HepG2 (cell line): ENCODE measurements at regions not wholly inside any gene's neighbourhood (a gene's known extent, or its start where the extent isn't known, plus 50 kb on each side); places are given as distances from the start of the nearest gene placed in this dataset.

Source experiments
- ARID2 ChIP-seq: sonication (generic); formaldehyde crosslinking; IDR thresholded peaks from 2 replicates; pipeline ENCODE4 v1.8.1; 2022; ENCODE audit warnings: mild to moderate bottlenecking, missing genetic modification reagents, borderline replicate concordance
- ARNTL ChIP-seq: sonication (generic); formaldehyde crosslinking; IDR thresholded peaks from 2 replicates; pipeline ENCODE4 v1.4.0; 2020; ENCODE audit warnings: mild to moderate bottlenecking, missing genetic modification reagents
- BCL6 ChIP-seq: IDR thresholded peaks from 2 replicates; pipeline ENCODE4 v1.6.1; 2016; ENCODE audit warnings: missing genetic modification reagents, missing compliant biosample characterization
- ELF1 ChIP-seq: sonication (generic); formaldehyde crosslinking; IDR thresholded peaks from 2 replicates; pipeline ENCODE4 v1.4.0; 2020; ENCODE audit warnings: missing genetic modification reagents
- FOXK2 ChIP-seq: fragments of 450-650 bp; IDR thresholded peaks from 2 replicates; pipeline ENCODE4 v1.6.1; 2016
- GABPB1 ChIP-seq: IDR thresholded peaks from 2 replicates; pipeline ENCODE4 v1.6.1; 2016; ENCODE audit warnings: mild to moderate bottlenecking, missing genetic modification reagents, moderate library complexity, missing compliant biosample characterization
- GPN1 ChIP-seq: sonication (generic); formaldehyde crosslinking; IDR thresholded peaks from 2 replicates; pipeline ENCODE4 v1.5.1; 2020; ENCODE audit warnings: missing genetic modification reagents, borderline replicate concordance
- HMG20B ChIP-seq: conservative IDR thresholded peaks from 2 replicates; pipeline ENCODE4 v1.6.1; 2016; ENCODE audit warnings: missing genetic modification reagents, missing compliant biosample characterization
- HOXA5 ChIP-seq: sonication (generic); formaldehyde crosslinking; IDR thresholded peaks from 2 replicates; pipeline ENCODE4 v1.4.0; 2020; ENCODE audit warnings: missing genetic modification reagents
- MATR3 ChIP-seq: sonication (generic); formaldehyde crosslinking; IDR thresholded peaks from 2 replicates; pipeline ENCODE4 v1.4.0; 2020; ENCODE audit warnings: missing genetic modification reagents
- MED13 ChIP-seq: sonication (generic); formaldehyde crosslinking; IDR thresholded peaks from 2 replicates; pipeline ENCODE4 v1.5.0; 2020; ENCODE audit warnings: missing genetic modification reagents
- MED8 ChIP-seq: sonication (generic); formaldehyde crosslinking; IDR thresholded peaks from 2 replicates; pipeline ENCODE4 v1.8.1; 2023; ENCODE audit warnings: mild to moderate bottlenecking, missing genetic modification reagents; ENCODE audit not compliant: insufficient replicate concordance
- NAIF1 ChIP-seq: sonication (generic); formaldehyde crosslinking; IDR thresholded peaks from 2 replicates; pipeline ENCODE4 v1.5.0; 2020; ENCODE audit warnings: mild to moderate bottlenecking, missing genetic modification reagents, borderline replicate concordance
- NFYC ChIP-seq: IDR thresholded peaks from 2 replicates; pipeline ENCODE4 v1.6.1; 2016; ENCODE audit warnings: missing genetic modification reagents, missing compliant biosample characterization
- ONECUT2 ChIP-seq: sonication (generic); formaldehyde crosslinking; IDR thresholded peaks from 2 replicates; pipeline ENCODE4 v1.4.0; 2020; ENCODE audit warnings: missing genetic modification reagents
- PTBP1 ChIP-seq: fragments of 200-400 bp; formaldehyde crosslinking; IDR thresholded peaks from 2 replicates; pipeline ENCODE4 v1.6.1; 2018; ENCODE audit warnings: low read length, low read depth; ENCODE audit not compliant: poor library complexity, severe bottlenecking
- SIX4 ChIP-seq: sonication (generic); formaldehyde crosslinking; IDR thresholded peaks from 2 replicates; pipeline ENCODE4 v1.4.0; 2020; ENCODE audit warnings: missing genetic modification reagents
- TGIF2 ChIP-seq: IDR thresholded peaks from 2 replicates; pipeline ENCODE4 v1.6.1; 2016; ENCODE audit warnings: control low read depth, missing compliant biosample characterization
- YEATS4 ChIP-seq: sonication (generic); formaldehyde crosslinking; IDR thresholded peaks from 2 replicates; pipeline ENCODE4 v1.4.0; 2020; ENCODE audit warnings: missing genetic modification reagents, borderline replicate concordance
- ZFP90 ChIP-seq: sonication (generic); formaldehyde crosslinking; IDR thresholded peaks from 2 replicates; pipeline ENCODE4 v1.8.0; 2022; ENCODE audit warnings: missing genetic modification reagents, mild to moderate bottlenecking, inconsistent platforms, borderline replicate concordance
- ZNF160 ChIP-seq: sonication (generic); formaldehyde crosslinking; IDR thresholded peaks from 2 replicates; pipeline ENCODE4 v1.8.0; 2022; ENCODE audit warnings: mild to moderate bottlenecking, inconsistent platforms, missing genetic modification reagents
- ZNF543 ChIP-seq: sonication (generic); formaldehyde crosslinking; IDR thresholded peaks from 2 replicates; pipeline ENCODE4 v1.4.0; 2020; ENCODE audit warnings: mild to moderate bottlenecking, missing genetic modification reagents
- ZNF720 ChIP-seq: sonication (generic); formaldehyde crosslinking; IDR thresholded peaks from 2 replicates; pipeline ENCODE4 v1.4.0; 2020; ENCODE audit warnings: missing genetic modification reagents
- ZNF781 ChIP-seq: sonication (generic); formaldehyde crosslinking; IDR thresholded peaks from 2 replicates; pipeline ENCODE4 v1.5.1; 2020; ENCODE audit warnings: borderline replicate concordance, mild to moderate bottlenecking, missing genetic modification reagents; ENCODE audit errors: not compliant biosample characterization
- TF ChIP-seq, protein P1 (sequence below): IDR thresholded peaks from 2 replicates; pipeline ENCODE4 v1.6.1; 2012; ENCODE audit warnings: low read depth, low read length, improper control_type of control experiment
- TF ChIP-seq, protein P2 (sequence below): sonication (generic); formaldehyde crosslinking; IDR thresholded peaks from 2 replicates; pipeline ENCODE4 v1.5.0; 2020; ENCODE audit warnings: missing genetic modification reagents
- TF ChIP-seq, protein P3 (sequence below): IDR thresholded peaks from 2 replicates; pipeline ENCODE4 v1.6.1; 2018; ENCODE audit warnings: missing genetic modification reagents, mild to moderate bottlenecking, missing compliant biosample characterization
- TF ChIP-seq, protein P4 (sequence below): sonication (generic); formaldehyde crosslinking; IDR thresholded peaks from 2 replicates; pipeline ENCODE4 v1.8.0; 2022; ENCODE audit warnings: missing genetic modification reagents, low read depth, mild to moderate bottlenecking, borderline replicate concordance

DNA sequence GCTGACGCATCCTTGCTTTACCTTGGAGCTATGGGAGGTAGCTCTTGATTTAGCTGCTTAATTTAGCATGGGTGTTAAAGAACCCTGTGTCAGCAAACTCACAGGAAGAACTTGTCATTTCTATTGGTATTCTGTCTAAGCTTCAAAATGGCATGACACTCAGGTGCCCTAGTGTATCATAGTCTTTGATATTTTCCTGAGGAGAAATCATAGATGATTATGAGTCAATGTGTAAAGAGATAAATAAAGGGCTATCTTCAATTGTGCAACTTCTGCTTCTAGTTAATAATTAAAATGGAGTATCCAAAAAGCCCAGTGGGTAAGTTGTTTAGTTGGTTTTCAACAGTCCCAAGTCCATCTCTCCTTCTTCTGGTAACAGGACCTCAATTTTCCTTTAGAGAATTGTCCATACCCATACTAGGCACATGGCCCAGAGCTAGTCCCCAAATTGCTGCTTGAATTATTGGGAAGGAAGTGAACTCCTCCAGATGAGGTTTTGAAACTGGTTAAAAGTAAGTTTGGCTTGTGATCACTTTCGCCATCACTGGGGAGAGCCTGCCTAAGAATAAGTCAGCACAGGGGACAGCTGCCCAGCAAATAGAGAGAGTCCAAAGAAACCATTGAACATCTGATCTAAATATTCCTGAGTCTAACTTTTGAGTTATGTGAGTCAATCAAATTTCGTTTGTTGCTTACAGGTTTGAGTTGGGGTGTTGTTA lies 169.0 kb upstream of the PHYHIPL start (continued):
- TF ChIP-seq MED8 (CRISPR knock-in tag): peak; percentile 64
- TF ChIP-seq ZNF781 (CRISPR knock-in tag): no peak
- no peak for TF ChIP-seq PTBP1
- TF ChIP-seq GABPB1 (CRISPR knock-in tag): 0 out of 2 replicates have a peak, but pooled peaks have one; percentile 6
- no peak for TF ChIP-seq FOXK2
- no peak for TF ChIP-seq NAIF1
- TF ChIP-seq HOXA5 (CRISPR knock-in tag): peak; percentile 69; the same call in 1 of the 2 replicates
- no peak for TF ChIP-seq GPN1 (CRISPR knock-in tag)
- no peak for TF ChIP-seq ARID2 (CRISPR knock-in tag)
- TF ChIP-seq ONECUT2 (CRISPR knock-in tag): no peak
- TF ChIP-seq ZNF160 (CRISPR knock-in tag): no peak
- TF ChIP-seq, protein P1, sequence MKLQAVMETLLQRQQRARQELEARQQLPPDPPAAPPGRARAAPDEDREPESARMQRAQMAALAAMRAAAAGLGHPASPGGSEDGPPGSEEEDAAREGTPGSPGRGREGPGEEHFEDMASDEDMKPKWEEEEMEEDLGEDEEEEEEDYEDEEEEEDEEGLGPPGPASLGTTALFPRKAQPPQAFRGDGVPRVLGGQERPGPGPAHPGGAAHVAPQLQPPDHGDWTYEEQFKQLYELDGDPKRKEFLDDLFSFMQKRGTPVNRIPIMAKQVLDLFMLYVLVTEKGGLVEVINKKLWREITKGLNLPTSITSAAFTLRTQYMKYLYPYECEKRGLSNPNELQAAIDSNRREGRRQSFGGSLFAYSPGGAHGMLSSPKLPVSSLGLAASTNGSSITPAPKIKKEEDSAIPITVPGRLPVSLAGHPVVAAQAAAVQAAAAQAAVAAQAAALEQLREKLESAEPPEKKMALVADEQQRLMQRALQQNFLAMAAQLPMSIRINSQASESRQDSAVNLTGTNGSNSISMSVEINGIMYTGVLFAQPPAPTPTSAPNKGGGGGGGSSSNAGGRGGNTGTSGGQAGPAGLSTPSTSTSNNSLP: peak; percentile 99
- TF ChIP-seq, protein P2, sequence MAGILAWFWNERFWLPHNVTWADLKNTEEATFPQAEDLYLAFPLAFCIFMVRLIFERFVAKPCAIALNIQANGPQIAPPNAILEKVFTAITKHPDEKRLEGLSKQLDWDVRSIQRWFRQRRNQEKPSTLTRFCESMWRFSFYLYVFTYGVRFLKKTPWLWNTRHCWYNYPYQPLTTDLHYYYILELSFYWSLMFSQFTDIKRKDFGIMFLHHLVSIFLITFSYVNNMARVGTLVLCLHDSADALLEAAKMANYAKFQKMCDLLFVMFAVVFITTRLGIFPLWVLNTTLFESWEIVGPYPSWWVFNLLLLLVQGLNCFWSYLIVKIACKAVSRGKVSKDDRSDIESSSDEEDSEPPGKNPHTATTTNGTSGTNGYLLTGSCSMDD (CRISPR knock-in tag): no peak
- no peak for TF ChIP-seq HMG20B (CRISPR knock-in tag)
- TF ChIP-seq BCL6 (CRISPR knock-in tag): peak; percentile 65
- TF ChIP-seq ZNF720 (CRISPR knock-in tag): no peak
- TF ChIP-seq ZFP90: no peak
- TF ChIP-seq ELF1 (CRISPR knock-in tag): no peak
- TF ChIP-seq ARNTL (CRISPR knock-in tag): no peak
- peak; percentile 62; the same call in 1 of the 2 replicates for TF ChIP-seq SIX4 (CRISPR knock-in tag)
- no peak for TF ChIP-seq ZNF543 (CRISPR knock-in tag)
- 0 out of 2 replicates have a peak, but pooled peaks have one; percentile 33 for TF ChIP-seq TGIF2 (CRISPR knock-in tag)
- TF ChIP-seq, protein P3, sequence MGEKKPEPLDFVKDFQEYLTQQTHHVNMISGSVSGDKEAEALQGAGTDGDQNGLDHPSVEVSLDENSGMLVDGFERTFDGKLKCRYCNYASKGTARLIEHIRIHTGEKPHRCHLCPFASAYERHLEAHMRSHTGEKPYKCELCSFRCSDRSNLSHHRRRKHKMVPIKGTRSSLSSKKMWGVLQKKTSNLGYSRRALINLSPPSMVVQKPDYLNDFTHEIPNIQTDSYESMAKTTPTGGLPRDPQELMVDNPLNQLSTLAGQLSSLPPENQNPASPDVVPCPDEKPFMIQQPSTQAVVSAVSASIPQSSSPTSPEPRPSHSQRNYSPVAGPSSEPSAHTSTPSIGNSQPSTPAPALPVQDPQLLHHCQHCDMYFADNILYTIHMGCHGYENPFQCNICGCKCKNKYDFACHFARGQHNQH (CRISPR knock-in tag): no peak; the same call in 1 of the 2 replicates
- peak; percentile 34; the same call in 1 of the 2 replicates for TF ChIP-seq NFYC (CRISPR knock-in tag)
- TF ChIP-seq YEATS4 (CRISPR knock-in tag): peak; percentile 70
- TF ChIP-seq MATR3 (CRISPR knock-in tag): no peak
- TF ChIP-seq, protein P4, sequence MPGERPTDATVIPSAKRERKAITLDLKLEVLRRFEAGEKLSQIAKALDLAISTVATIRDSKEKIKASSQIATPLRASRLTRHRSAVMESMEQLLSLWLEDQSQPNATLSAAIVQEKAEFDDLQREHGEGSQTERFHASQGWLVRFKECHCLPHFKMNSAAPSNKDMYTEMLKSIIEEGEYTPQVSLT (CRISPR knock-in tag): no peak
- peak; percentile 78 for TF ChIP-seq MED13 (CRISPR knock-in tag)
